Thoracic aorta (tissue), 2 donors: ENCODE measurements at regions not wholly inside any gene's neighbourhood (a gene's known extent, or its start where the extent isn't known, plus 50 kb on each side); places are given as distances from the start of the nearest gene placed in this dataset.

ENCODE experiments used
- ATAC-seq: fragments of 150-250 bp; one replicate; pipeline ENCODE4 v1.8.0; 2017; ENCODE audit warnings: low read depth; ENCODE audit not compliant: insufficient number of reproducible peaks, low FRiP score
- DNase-seq: peaks from one replicate; pipeline ENCODE4 v3.0.0-alpha.2; 2020; ENCODE audit warnings: low spot score
- H3K27ac ChIP-seq, 2 donors: fragments of 200-600 bp; sonication (generic); 1 replicate in 1 of 2; 2 replicates in 1 of 2; pipeline ENCODE4 v1.5.1; 2016; ENCODE audit warnings: mild to moderate bottlenecking in 2 of 2, moderate library complexity in 2 of 2
- H3K27me3 ChIP-seq: fragments of 200-600 bp; sonication (generic); replicated peaks from 2 replicates; pipeline ENCODE4 v1.6.0; 2016; ENCODE audit warnings: mild to moderate bottlenecking; ENCODE audit not compliant: insufficient read depth
- H3K36me3 ChIP-seq: fragments of 200-600 bp; sonication (generic); one replicate; pipeline ENCODE4 v1.5.1; 2016
- H3K4me1 ChIP-seq, 2 donors: fragments of 200-600 bp; sonication (generic); 1 replicate in 1 of 2; 2 replicates in 1 of 2; pipeline versions ENCODE4 v1.5.1 to v1.6.0; 2016; ENCODE audit warnings: low read depth in 2 of 2, mild to moderate bottlenecking in 1 of 2; ENCODE audit not compliant: control insufficient read depth in 1 of 2
- H3K4me3 ChIP-seq: fragments of 200-600 bp; sonication (generic); 2 replicates; pipeline ENCODE4 v1.5.1; 2016; ENCODE audit warnings: mild to moderate bottlenecking
- H3K9me3 ChIP-seq: fragments of 200-600 bp; sonication (generic); 2 replicates; pipeline ENCODE4 v1.5.1; 2016
- TF ChIP-seq, protein P1 (sequence below): fragments of 200-600 bp; sonication (generic); IDR thresholded peaks from one replicate; pipeline ENCODE4 v1.5.1; 2019; ENCODE audit warnings: antibody characterized with exemption

DNA sequence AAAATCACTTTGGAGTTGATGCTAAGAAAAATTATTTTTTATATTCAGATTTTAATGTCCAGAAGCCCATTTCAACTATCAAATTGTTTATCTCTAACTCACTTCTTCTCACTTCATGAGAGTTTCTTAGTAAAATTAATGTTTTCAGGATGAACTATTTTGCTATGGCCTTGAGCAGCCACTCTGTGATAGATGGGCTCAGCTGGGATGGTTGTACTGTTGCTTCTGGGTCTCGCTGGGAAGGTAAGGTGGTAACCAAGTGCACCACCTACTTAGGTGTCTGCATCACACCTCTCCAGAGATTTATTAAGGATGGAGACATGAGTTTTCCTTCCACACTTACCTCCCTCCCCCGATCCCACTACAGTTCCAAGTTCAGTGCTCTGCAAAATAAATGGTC lies 110.3 kb upstream of the ATP2B2 start:
- DNase-seq (no peak), ATAC-seq (no peak)
- Histone ChIP-seq H3K36me3 (no peaks in the 10 kb centered on the region), H3K4me3 (no peak overlapping the region), H3K9me3 (peaks cover 6% of the 10 kb centered on the region), H3K4me1 (no peaks in the 10 kb centered on the region), H3K27ac (no peak overlapping the region), H3K27me3 (no peaks in the 10 kb centered on the region)
- TF ChIP-seq, protein P1, sequence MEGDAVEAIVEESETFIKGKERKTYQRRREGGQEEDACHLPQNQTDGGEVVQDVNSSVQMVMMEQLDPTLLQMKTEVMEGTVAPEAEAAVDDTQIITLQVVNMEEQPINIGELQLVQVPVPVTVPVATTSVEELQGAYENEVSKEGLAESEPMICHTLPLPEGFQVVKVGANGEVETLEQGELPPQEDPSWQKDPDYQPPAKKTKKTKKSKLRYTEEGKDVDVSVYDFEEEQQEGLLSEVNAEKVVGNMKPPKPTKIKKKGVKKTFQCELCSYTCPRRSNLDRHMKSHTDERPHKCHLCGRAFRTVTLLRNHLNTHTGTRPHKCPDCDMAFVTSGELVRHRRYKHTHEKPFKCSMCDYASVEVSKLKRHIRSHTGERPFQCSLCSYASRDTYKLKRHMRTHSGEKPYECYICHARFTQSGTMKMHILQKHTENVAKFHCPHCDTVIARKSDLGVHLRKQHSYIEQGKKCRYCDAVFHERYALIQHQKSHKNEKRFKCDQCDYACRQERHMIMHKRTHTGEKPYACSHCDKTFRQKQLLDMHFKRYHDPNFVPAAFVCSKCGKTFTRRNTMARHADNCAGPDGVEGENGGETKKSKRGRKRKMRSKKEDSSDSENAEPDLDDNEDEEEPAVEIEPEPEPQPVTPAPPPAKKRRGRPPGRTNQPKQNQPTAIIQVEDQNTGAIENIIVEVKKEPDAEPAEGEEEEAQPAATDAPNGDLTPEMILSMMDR: no peak

DNA sequence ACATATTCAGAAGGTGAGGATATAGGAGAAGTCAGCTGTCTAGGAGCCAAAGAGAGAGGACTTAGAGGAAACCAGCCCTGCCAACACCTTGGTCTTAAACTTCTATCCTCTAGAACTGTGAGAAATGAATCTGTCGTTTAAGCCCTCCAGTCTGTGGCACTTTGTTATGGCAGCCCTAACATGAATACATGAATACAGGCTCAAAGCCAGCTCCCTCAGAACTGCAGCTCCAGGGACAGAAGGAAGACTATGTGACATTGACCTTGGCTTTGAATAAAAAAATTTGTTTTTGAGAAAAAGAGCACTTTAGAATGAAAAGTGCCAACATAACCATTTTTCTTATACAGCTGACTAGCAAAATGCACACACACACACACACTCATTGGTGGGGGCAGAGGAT lies 110.9 kb upstream of the ATP2B2 start:
- no peak for ATAC-seq
- Histone ChIP-seq H3K36me3 (no peaks in the 10 kb centered on the region), H3K27ac (no peak overlapping the region), H3K9me3 (peaks cover 6% of the 10 kb centered on the region), H3K4me1 (no peaks in the 10 kb centered on the region), H3K27me3 (no peaks in the 10 kb centered on the region), H3K4me3 (no peak overlapping the region)
- no peak for DNase-seq
- TF ChIP-seq, protein P1: no peak

DNA sequence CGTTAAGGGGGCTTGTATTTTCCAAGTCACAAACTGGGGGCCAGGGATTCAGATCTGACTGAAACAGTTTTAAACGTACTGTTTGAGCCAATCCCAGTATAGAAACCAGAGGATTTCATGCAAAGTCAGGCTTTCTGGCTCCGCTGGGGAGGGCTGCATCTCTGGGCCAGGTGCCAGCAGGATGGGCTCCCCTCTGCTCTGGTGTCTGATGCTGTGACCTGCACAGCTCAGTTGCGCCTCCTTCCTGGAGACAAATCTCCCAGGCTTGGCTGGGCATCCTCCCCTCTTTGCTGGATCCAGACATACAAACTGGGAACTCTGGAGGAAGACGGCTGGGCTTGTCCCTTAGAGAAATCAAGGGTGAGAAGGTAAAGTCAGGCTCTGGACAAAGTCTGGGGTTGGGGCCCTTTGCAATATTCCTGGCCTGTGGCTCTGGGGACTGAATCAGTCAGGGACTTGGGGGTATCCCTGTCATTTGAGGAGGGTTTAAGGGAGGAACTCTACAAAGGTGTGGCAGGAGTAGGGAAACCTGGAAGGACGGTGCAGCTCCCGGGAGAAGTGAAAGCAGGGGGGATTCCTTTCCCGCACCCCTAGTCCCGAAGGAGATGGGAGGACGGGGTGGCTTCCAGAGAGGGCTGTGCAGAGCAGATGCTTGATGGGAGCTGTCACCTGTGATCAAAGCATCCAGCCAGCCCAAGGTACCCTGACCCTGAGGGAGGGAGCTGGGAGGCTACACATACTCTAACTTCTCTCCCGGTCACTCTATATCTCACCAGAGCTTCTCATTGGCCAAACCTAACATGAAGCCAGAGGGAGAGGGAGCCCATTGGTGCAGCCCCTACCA lies 114.8 kb upstream of the ATP2B2 start:
- TF ChIP-seq, protein P1: no peak
- no peak for ATAC-seq
- Histone ChIP-seq H3K4me1 (no peaks in the 10 kb centered on the region), H3K4me3 (no peak overlapping the region), H3K9me3 (no peaks in the 10 kb centered on the region), H3K27ac (no peak overlapping the region), H3K36me3 (no peaks in the 10 kb centered on the region), H3K27me3 (no peaks in the 10 kb centered on the region)
- DNase-seq: no peak

GRCh38 chr3:10620833-10621082 lies 115.4 kb upstream of the ATP2B2 start:
- no peak overlapping the region for H3K27ac ChIP-seq
- no peaks in the 10 kb centered on the region for H3K4me1 ChIP-seq
- H3K36me3 ChIP-seq: no peaks in the 10 kb centered on the region
- H3K4me3 ChIP-seq: no peak overlapping the region
- no peak for ATAC-seq
- H3K9me3 ChIP-seq: no peaks in the 10 kb centered on the region
- no peak for DNase-seq
- TF ChIP-seq, protein P1: no peak
- H3K27me3 ChIP-seq: no peaks in the 10 kb centered on the region

GRCh38 chr3:10623578-10624275 lies 118.3 kb upstream of the ATP2B2 start:
- Histone ChIP-seq H3K27ac (no peak overlapping the region), H3K4me1 (no peaks in the 10 kb centered on the region), H3K27me3 (no peaks in the 10 kb centered on the region), H3K36me3 (no peaks in the 10 kb centered on the region), H3K4me3 (no peak overlapping the region), H3K9me3 (no peaks in the 10 kb centered on the region)
- TF ChIP-seq, protein P1: no peak
- DNase-seq (no peak), ATAC-seq (no peak)
